ENCODE measurements at regions not wholly inside any gene's neighbourhood (a gene's known extent, or its start where the extent isn't known, plus 50 kb on each side); places are given as distances from the start of the nearest gene placed in this dataset.

GRCh38 chr10:124145109-124145870, 51.9 kb upstream of the CHST15 start:
- no peak for TF ChIP-seq CTCF (IDR thresholded peaks at IDR 0.05)
- no peak for TF ChIP-seq POLR2A (IDR thresholded peaks at IDR 0.05; ENCODE audit: low read depth)
- TF ChIP-seq EP300 (IDR thresholded peaks at IDR 0.05): no peak
- TF ChIP-seq POLR2AphosphoS5 (IDR thresholded peaks at IDR 0.05): peak; percentile 44 to 77

Data from esophagus muscularis mucosa (tissue), 4 donors.